ENCODE measurements at regions not wholly inside any gene's neighbourhood (a gene's known extent, or its start where the extent isn't known, plus 50 kb on each side); places are given as distances from the start of the nearest gene placed in this dataset.

GRCh38 chr2:111688482-111688881, 195.5 kb downstream of the ANAPC1 start:
- Mint-ChIP-seq H3K4me1 (no peaks in the 10 kb centered on the region), H3K36me3 (no peaks in the 10 kb centered on the region), H3K9me3 (peaks cover 4% of the 10 kb centered on the region), H3K27me3 (ENCODE audit: insufficient read depth, low read depth) (peaks cover 2% of the 10 kb centered on the region), H3K4me3 (no peak overlapping the region), H3K27ac (peak overlapping the region; percentile 79)
- Histone ChIP-seq H3K9me3 (ENCODE audit: low read depth) (no peaks in the 10 kb centered on the region), H3F3A (ENCODE audit: low read depth) (no peaks in the 10 kb centered on the region), H3K4me2 (no peak overlapping the region), H3K36me3 (no peaks in the 10 kb centered on the region), H2AFZ (replicated peaks) (peak overlapping the region; percentile 79), H3K27me3 (no peaks in the 10 kb centered on the region), H3K4me3 (no peak overlapping the region), H3K4me1 (no peaks in the 10 kb centered on the region), H4K20me1 (ENCODE audit: low read depth) (no peaks in the 10 kb centered on the region), H3K9ac (no peak overlapping the region), H3K27ac (no peak overlapping the region), H3K79me2 (ENCODE audit: low read depth) (no peaks in the 10 kb centered on the region)
- DNase-seq (ENCODE audit: low spot score) = no peak
- TF ChIP-seq EZH2 (IDR thresholded peaks at IDR 0.05) (no peak), EZH2phosphoT487 (IDR thresholded peaks at IDR 0.05) (no peak), CTCF (IDR thresholded peaks at IDR 0.05) (no peak)

- Mint-ChIP-seq H3K27ac (no peak overlapping the region), H3K4me1 (no peaks in the 10 kb centered on the region), H3K27me3 (ENCODE audit: insufficient read depth, low read depth) (peaks cover 2% of the 10 kb centered on the region), H3K36me3 (no peaks in the 10 kb centered on the region), H3K4me3 (no peak overlapping the region), H3K9me3 (peaks cover 6% of the 10 kb centered on the region)
- Histone ChIP-seq H3K4me1 (no peaks in the 10 kb centered on the region), H4K20me1 (ENCODE audit: low read depth) (no peaks in the 10 kb centered on the region), H3K36me3 (no peaks in the 10 kb centered on the region), H3F3A (ENCODE audit: low read depth) (no peaks in the 10 kb centered on the region), H3K9ac (no peak overlapping the region), H3K27me3 (no peaks in the 10 kb centered on the region), H3K79me2 (ENCODE audit: low read depth) (no peaks in the 10 kb centered on the region), H2AFZ (replicated peaks) (peak overlapping the region; percentile 79), H3K27ac (no peak overlapping the region), H3K4me2 (no peak overlapping the region), H3K9me3 (ENCODE audit: low read depth) (no peaks in the 10 kb centered on the region), H3K4me3 (no peak overlapping the region)
- TF ChIP-seq CTCF (IDR thresholded peaks at IDR 0.05) = no peak
- no peak for TF ChIP-seq EZH2 (IDR thresholded peaks at IDR 0.05)
- TF ChIP-seq EZH2phosphoT487 (IDR thresholded peaks at IDR 0.05) = no peak
- DNase-seq (ENCODE audit: low spot score) = no peak
Observed at GRCh38 chr2:111689174-111689573, 194.8 kb downstream of the ANAPC1 start.

- Histone ChIP-seq H4K20me1 (ENCODE audit: low read depth) (no peaks in the 10 kb centered on the region), H3F3A (ENCODE audit: low read depth) (no peaks in the 10 kb centered on the region), H3K4me2 (no peak overlapping the region), H3K9me3 (ENCODE audit: low read depth) (no peaks in the 10 kb centered on the region), H3K27me3 (no peaks in the 10 kb centered on the region), H3K9ac (no peak overlapping the region), H3K36me3 (no peaks in the 10 kb centered on the region), H2AFZ (replicated peaks) (no peak overlapping the region), H3K4me1 (no peaks in the 10 kb centered on the region), H3K27ac (no peak overlapping the region), H3K79me2 (ENCODE audit: low read depth) (no peaks in the 10 kb centered on the region), H3K4me3 (no peak overlapping the region)
- Mint-ChIP-seq H3K9me3 (peaks cover 3% of the 10 kb centered on the region), H3K27me3 (ENCODE audit: insufficient read depth, low read depth) (peaks cover 2% of the 10 kb centered on the region), H3K4me3 (no peak overlapping the region), H3K36me3 (no peaks in the 10 kb centered on the region), H3K27ac (no peak overlapping the region), H3K4me1 (no peaks in the 10 kb centered on the region)
- DNase-seq (ENCODE audit: low spot score) = no peak
- TF ChIP-seq CTCF (IDR thresholded peaks at IDR 0.05) = no peak
- no peak for TF ChIP-seq EZH2 (IDR thresholded peaks at IDR 0.05)
- TF ChIP-seq EZH2phosphoT487 (IDR thresholded peaks at IDR 0.05) = no peak
Observed at GRCh38 chr2:111689941-111690340, 194.1 kb downstream of the ANAPC1 start.

Measured in neural progenitor cell (in vitro differentiated cells).